GM23248 (cell line): ENCODE measurements at regions not wholly inside any gene's neighbourhood (a gene's known extent, or its start where the extent isn't known, plus 50 kb on each side); places are given as distances from the start of the nearest gene placed in this dataset.

Experiments used
- DNase-seq: peaks from one replicate; pipeline ENCODE4 v3.0.0-alpha.2; 2015
- H2AFZ ChIP-seq: fragments of 200-600 bp; sonication (generic); 2 replicates; pipeline ENCODE4 v1.6.1; 2016; ENCODE audit warnings: antibody characterized with exemption
- H3F3A ChIP-seq: fragments of 200-600 bp; sonication (generic); 2 replicates; pipeline ENCODE4 v1.6.1; 2016; ENCODE audit warnings: mild to moderate bottlenecking, antibody characterized with exemption, mixed run types; ENCODE audit not compliant: insufficient read depth
- H3K27ac ChIP-seq: fragments of 200-600 bp; sonication (generic); 2 replicates; pipeline ENCODE4 v1.5.1; 2016; ENCODE audit warnings: mild to moderate bottlenecking
- H3K27me3 ChIP-seq: fragments of 200-600 bp; sonication (generic); replicated peaks from 2 replicates; pipeline ENCODE4 v1.6.1; 2016; ENCODE audit warnings: mild to moderate bottlenecking; ENCODE audit not compliant: insufficient read depth
- H3K36me3 ChIP-seq: fragments of 200-600 bp; sonication (generic); 2 replicates; pipeline ENCODE4 v1.6.1; 2016; ENCODE audit warnings: low read depth, mild to moderate bottlenecking
- H3K4me1 ChIP-seq: fragments of 200-600 bp; sonication (generic); 2 replicates; pipeline ENCODE4 v1.6.1; 2016; ENCODE audit warnings: mild to moderate bottlenecking; ENCODE audit not compliant: insufficient read depth
- H3K4me2 ChIP-seq: fragments of 200-600 bp; sonication (generic); one replicate; pipeline ENCODE4 v1.6.1; 2016; ENCODE audit warnings: mild to moderate bottlenecking; ENCODE audit not compliant: unreplicated experiment
- H3K4me3 ChIP-seq: fragments of 200-600 bp; sonication (generic); 2 replicates; pipeline ENCODE4 v1.5.1; 2016; ENCODE audit warnings: mild to moderate bottlenecking
- H3K79me2 ChIP-seq: fragments of 200-600 bp; sonication (generic); 2 replicates; pipeline ENCODE4 v1.6.1; 2016; ENCODE audit warnings: mild to moderate bottlenecking; ENCODE audit not compliant: insufficient read depth
- H3K9ac ChIP-seq: fragments of 200-600 bp; sonication (generic); 2 replicates; pipeline ENCODE4 v1.6.1; 2016; ENCODE audit warnings: mild to moderate bottlenecking
- H3K9me2 ChIP-seq: fragments of 200-600 bp; sonication (generic); 2 replicates; pipeline ENCODE4 v1.6.1; 2016; ENCODE audit warnings: mixed run types, mild to moderate bottlenecking, moderate library complexity; ENCODE audit not compliant: insufficient read depth
- H3K9me3 ChIP-seq: fragments of 200-600 bp; sonication (generic); one replicate; pipeline ENCODE4 v1.6.1; 2017; ENCODE audit warnings: low read depth
- H4K20me1 ChIP-seq: fragments of 200-600 bp; sonication (generic); 2 replicates; pipeline ENCODE4 v1.6.0; 2016; ENCODE audit not compliant: insufficient read depth
- EZH2 ChIP-seq: fragments of 200-600 bp; sonication (generic); IDR thresholded peaks from 2 replicates; pipeline ENCODE4 v1.6.1; 2018; ENCODE audit warnings: antibody characterized with exemption, mild to moderate bottlenecking; ENCODE audit not compliant: insufficient read depth, poor library complexity, severe bottlenecking
- EZH2phosphoT487 ChIP-seq: fragments of 200-600 bp; sonication (generic); IDR thresholded peaks from 2 replicates; pipeline ENCODE4 v1.6.1; 2018; ENCODE audit warnings: antibody characterized with exemption, moderate library complexity, mild to moderate bottlenecking, low read depth; ENCODE audit not compliant: insufficient read depth
- WGBS, 2 experiments: methylation state at CpG; one replicate each; pipeline ENCODE4 v1.1.6; 2015 to 2017; ENCODE audit warnings: low lambda C conversion rate in 2 of 2, low coverage in 1 of 2; ENCODE audit errors: missing lambda C conversion rate in 2 of 2; 5-methylcytosine and 5-hydroxymethylcytosine counted together
- in situ Hi-C: fragments of 300-500 bp; cut with MboI; formaldehyde crosslinking; loops from 2 replicates; pipeline ENCODE4 v1.15.0; 2020

- Histone ChIP-seq H2AFZ (no peak overlapping the region), H3K4me3 (no peak overlapping the region), H3F3A (no peaks in the 10 kb centered on the region), H3K9me2 (no peaks in the 10 kb centered on the region), H4K20me1 (no peaks in the 10 kb centered on the region), H3K9me3 (no peaks in the 10 kb centered on the region), H3K27me3 (no peaks in the 10 kb centered on the region), H3K4me1 (no peaks in the 10 kb centered on the region), H3K4me2 (no peak overlapping the region), H3K9ac (no peak overlapping the region), H3K79me2 (no peaks in the 10 kb centered on the region), H3K27ac (no peak overlapping the region), H3K36me3 (no peaks in the 10 kb centered on the region)
- no peak for DNase-seq
- TF ChIP-seq EZH2phosphoT487 (no peak), EZH2 (no peak)
- in situ Hi-C loops, result no loop called here
- 33 to 36% methylated on average over 6 of the region's 6 CpGs for WGBS, 2 experiments
Measured at GRCh38 chr4:19540859-19541540, 710.7 kb upstream of the SLIT2 start.

GRCh38 chr4:19539201-19539600 is 712.5 kb upstream of the SLIT2 start:
- 54 to 69% methylated on average over 3 of the region's 3 CpGs for WGBS, 2 experiments
- H3K4me3 ChIP-seq, result no peak overlapping the region
- H4K20me1 ChIP-seq, result no peaks in the 10 kb centered on the region
- no peaks in the 10 kb centered on the region for H3K36me3 ChIP-seq
- H3K4me2 ChIP-seq, result no peak overlapping the region
- H3K4me1 ChIP-seq, result no peaks in the 10 kb centered on the region
- H3K9ac ChIP-seq, result no peak overlapping the region
- H3K9me2 ChIP-seq, result no peaks in the 10 kb centered on the region
- no peaks in the 10 kb centered on the region for H3F3A ChIP-seq
- H3K79me2 ChIP-seq, result no peaks in the 10 kb centered on the region
- TF ChIP-seq EZH2 (no peak), EZH2phosphoT487 (no peak)
- in situ Hi-C loops, result no loop called here
- no peaks in the 10 kb centered on the region for H3K9me3 ChIP-seq
- H2AFZ ChIP-seq, result no peak overlapping the region
- no peaks in the 10 kb centered on the region for H3K27me3 ChIP-seq
- no peak overlapping the region for H3K27ac ChIP-seq
- no peak for DNase-seq

- no peaks in the 10 kb centered on the region for H3K27me3 ChIP-seq
- H3K36me3 ChIP-seq, result no peaks in the 10 kb centered on the region
- TF ChIP-seq EZH2, result no peak
- no peak for TF ChIP-seq EZH2phosphoT487
- no peak overlapping the region for H3K4me3 ChIP-seq
- H2AFZ ChIP-seq, result no peak overlapping the region
- H3K4me2 ChIP-seq, result no peak overlapping the region
- no peaks in the 10 kb centered on the region for H3F3A ChIP-seq
- H3K4me1 ChIP-seq, result no peaks in the 10 kb centered on the region
- H3K79me2 ChIP-seq, result no peaks in the 10 kb centered on the region
- H3K9me3 ChIP-seq, result no peaks in the 10 kb centered on the region
- no peak overlapping the region for H3K27ac ChIP-seq
- H4K20me1 ChIP-seq, result no peaks in the 10 kb centered on the region
- WGBS, 2 experiments, result 95 to 97% methylated on average over 3 of the region's 3 CpGs
- no peaks in the 10 kb centered on the region for H3K9me2 ChIP-seq
- DNase-seq, result no peak
- in situ Hi-C loops, result no loop called here
- H3K9ac ChIP-seq, result no peak overlapping the region
Measured at GRCh38 chr4:19534159-19534558, 717.5 kb upstream of the SLIT2 start.

GRCh38 chr4:19531906-19532848 is 719.5 kb upstream of the SLIT2 start:
- no peaks in the 10 kb centered on the region for H3K4me1 ChIP-seq
- no peak for DNase-seq
- H3K36me3 ChIP-seq, result no peaks in the 10 kb centered on the region
- H3K79me2 ChIP-seq, result no peaks in the 10 kb centered on the region
- WGBS, 2 experiments, result 79 to 87% methylated on average over 5 of the region's 5 CpGs
- H2AFZ ChIP-seq, result no peak overlapping the region
- no peak for TF ChIP-seq EZH2
- TF ChIP-seq EZH2phosphoT487, result no peak
- in situ Hi-C loops, result no loop called here
- H3K4me3 ChIP-seq, result no peak overlapping the region
- no peaks in the 10 kb centered on the region for H3K9me3 ChIP-seq
- no peaks in the 10 kb centered on the region for H3K27me3 ChIP-seq
- H4K20me1 ChIP-seq, result no peaks in the 10 kb centered on the region
- H3K9ac ChIP-seq, result no peak overlapping the region
- H3F3A ChIP-seq, result no peaks in the 10 kb centered on the region
- H3K27ac ChIP-seq, result no peak overlapping the region
- no peaks in the 10 kb centered on the region for H3K9me2 ChIP-seq
- no peak overlapping the region for H3K4me2 ChIP-seq
